ENCODE measurements at regions not wholly inside any gene's neighbourhood (a gene's known extent, or its start where the extent isn't known, plus 50 kb on each side); places are given as distances from the start of the nearest gene placed in this dataset.
"Not testable (repeated sequence)": the region's sequence is repeated elsewhere in the genome, so short reads cannot be mapped to it uniquely, and the experiment has no call there.

DNA sequence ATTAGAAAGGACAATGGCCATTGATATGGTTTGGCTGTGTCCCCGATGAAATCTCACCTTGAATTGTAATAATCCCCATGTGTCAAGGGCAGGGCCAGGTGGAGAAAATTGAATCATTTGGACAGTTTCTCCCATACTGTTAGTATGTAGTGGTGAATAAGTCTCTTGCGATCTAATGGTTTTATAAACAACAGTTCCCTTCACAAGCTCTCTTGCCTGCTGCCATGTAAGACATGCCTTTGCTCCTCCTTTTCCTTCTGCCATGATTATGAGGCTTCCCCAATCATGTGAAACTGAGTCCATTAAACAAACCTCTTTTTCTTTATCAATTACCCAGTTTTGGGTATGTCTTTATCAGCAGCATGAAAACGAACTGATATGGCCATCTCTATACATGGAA is 302.7 kb downstream of the SFMBT2 start:
- DNase-seq: no peak
- TF ChIP-seq GATA1 (IDR thresholded peaks at IDR 0.05; ENCODE audit: low read depth, low read length) (no peak), POLR2A (IDR thresholded peaks at IDR 0.05; ENCODE audit: low read length) (no peak)

DNA sequence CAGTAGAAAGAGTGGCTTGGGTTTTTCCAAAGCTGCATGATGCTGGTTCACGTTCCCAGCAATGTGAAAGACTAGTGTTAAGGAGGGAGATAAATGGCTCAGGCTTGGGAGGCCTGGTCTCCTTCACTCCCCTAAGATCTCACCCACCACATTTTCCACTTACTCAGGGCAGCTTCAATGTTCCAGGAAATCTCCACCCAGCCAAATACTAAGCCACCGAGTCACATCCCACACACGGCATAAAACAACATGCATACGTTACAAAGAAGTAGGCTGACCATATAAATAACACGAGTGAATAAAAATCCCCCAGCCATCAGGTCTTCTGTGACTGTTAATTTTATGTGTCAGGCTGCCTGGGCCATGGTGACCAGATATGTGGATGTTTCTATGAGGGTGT is 303.5 kb downstream of the SFMBT2 start:
- TF ChIP-seq GATA1 (IDR thresholded peaks at IDR 0.05; ENCODE audit: low read depth, low read length) (no peak), POLR2A (IDR thresholded peaks at IDR 0.05; ENCODE audit: low read length) (no peak)
- no peak for DNase-seq

DNA sequence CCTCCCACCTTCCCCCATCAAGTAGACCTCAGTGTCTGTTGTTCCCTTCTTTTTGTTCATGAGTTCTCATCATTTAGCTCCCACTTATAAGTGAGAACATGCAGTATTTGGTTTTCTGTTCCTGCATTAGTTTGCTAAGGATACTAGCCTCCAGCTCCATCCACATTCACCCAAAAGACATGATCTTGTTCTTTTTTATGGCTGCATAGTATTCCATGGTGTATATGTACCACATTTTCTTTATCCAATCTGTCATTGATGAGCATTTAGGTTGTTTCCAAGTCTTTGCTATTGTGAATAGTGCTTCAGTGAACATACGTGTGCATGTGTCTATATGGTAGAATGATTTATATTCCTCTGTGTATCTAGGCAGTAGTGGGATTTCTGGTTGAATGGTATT is 306.5 kb downstream of the SFMBT2 start:
- not testable (repeated sequence) for DNase-seq

DNA sequence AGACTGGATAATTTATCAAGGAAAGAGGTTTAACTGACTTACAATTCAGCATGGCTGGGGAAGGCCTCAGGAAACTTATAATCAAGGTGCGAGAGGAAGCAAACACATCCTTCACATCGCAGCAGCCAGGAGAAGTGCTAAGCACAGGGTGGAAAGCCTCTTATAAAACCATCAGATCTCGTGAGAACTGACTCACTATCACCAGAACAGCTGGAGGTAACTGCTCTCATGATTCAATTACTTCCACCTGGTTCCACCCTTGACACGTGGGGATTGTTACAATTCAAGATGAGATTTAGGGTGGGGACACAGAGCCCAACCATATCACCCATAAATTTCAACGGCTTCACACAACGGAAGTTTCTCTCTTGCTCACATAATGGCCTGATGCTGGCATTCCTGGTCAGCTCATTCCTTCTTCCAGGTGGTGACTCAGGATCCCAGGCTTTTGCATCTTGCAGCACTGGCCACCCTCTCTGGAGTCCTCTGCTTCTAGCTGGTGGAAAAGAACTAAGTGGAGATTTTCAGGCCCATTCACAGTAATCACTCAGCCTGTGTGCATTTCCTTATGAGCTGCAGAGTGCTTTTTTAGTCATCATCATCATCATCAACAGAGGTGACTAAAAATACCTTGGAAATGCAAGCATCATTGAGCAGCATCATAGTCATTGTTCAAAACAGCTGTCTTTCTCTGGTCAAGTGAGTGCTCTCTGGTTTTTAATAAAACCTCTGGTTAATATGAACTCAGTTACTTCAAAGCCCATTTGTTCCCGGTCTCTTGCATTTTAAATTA is 308.1 kb downstream of the SFMBT2 start:
- DNase-seq: no peak
- TF ChIP-seq GATA1 (IDR thresholded peaks at IDR 0.05; ENCODE audit: low read depth, low read length) (no peak), POLR2A (IDR thresholded peaks at IDR 0.05; ENCODE audit: low read length) (no peak)

DNA sequence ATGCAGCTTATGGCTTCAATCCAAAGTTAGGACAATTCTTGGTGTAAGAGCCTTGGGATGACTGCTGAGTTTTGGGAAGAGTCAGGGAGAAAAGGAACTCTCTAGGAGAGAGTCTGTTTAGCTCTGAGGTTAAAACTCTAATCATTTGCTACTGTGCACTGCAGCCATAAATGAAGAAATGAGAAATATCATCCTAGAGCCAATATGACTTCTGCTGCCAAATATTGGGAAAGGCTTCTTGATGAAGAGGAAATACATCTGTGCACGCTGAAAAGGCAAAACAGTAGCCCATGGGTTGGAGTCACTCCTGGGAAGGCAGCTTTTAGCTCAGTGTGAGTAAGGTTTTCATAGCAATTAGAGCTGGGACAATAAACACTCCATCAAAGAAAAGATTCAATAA is 308.8 kb downstream of the SFMBT2 start:
- no peak for DNase-seq
- TF ChIP-seq GATA1 (IDR thresholded peaks at IDR 0.05; ENCODE audit: low read depth, low read length) (no peak), POLR2A (IDR thresholded peaks at IDR 0.05; ENCODE audit: low read length) (no peak)

DNA sequence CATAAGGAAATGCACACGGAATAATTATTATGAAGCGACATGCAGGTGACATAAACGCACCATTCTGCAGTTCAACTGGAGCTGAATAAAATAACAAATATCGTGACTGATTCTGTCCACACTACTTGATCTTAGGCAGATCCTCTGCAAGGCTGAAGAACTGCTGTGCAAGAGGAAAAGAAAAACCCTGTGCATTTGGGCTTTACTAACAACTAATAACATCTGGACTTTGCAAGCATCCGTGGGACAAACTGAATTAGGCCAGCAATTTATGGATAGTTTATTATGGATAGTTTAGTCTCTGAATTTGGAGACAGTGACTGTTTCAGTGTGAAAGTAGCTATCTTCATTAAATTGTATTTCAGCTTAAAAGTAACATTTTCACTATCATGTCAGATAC is 309.4 kb downstream of the SFMBT2 start:
- no peak for DNase-seq
- TF ChIP-seq POLR2A (IDR thresholded peaks at IDR 0.05; ENCODE audit: low read length): no peak
- no peak for TF ChIP-seq GATA1 (IDR thresholded peaks at IDR 0.05; ENCODE audit: low read depth, low read length)

DNA sequence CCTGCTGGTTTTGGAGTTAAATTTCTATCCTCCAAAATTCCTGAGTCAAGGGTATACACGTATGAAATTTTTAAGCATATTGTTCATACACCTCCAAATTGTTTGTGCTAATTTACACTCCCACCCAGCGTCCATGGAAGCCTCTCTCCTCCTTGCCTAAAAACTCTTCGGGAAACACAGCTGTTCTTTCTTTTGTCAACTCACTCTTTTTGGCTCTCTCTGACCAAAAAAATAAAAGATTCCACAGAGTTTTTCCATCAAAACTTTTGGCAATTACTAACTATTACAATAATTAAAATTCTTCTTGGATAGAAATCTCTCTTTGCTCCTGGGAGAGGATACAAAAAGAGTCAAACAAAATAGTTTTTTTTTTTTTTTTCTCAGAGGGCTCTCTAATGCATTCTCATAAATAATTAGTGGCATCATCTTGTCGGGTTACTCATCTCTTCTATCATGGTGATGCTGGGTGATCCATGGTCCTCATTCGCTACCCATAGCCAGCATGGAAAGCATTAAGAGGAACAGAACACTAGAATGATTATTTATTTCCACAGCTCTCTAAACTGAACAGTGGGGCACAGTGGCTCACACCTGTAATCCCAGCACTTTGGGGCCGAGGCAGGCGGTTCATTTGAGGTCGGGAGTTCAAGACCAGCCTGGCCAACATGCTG is 310.7 kb downstream of the SFMBT2 start:
- TF ChIP-seq GATA1 (IDR thresholded peaks at IDR 0.05; ENCODE audit: low read depth, low read length) (no peak), POLR2A (IDR thresholded peaks at IDR 0.05; ENCODE audit: low read length) (no peak)
- DNase-seq: no peak

DNA sequence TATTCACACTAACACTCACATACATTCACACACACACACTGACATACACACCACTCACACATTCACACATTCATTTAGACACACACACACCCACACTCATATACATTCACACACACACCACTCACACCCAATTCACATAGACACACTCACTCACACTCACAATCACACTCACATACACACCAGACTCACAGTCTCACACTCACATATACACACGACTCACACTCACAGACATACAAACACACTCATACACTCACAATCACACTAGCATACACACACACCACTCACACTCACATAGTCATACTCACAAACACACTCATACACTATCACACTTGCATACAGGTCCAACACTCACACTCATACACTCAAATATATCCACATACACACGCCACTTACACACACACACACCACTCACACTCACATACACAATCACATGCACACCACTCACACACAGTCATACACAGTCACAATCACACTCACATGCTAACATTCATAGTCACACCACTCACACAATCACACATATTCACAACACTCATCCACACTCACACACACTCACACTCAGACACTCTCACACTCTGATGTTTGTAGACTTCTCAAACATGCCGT is 312.6 kb downstream of the SFMBT2 start:
- TF ChIP-seq GATA1 (IDR thresholded peaks at IDR 0.05; ENCODE audit: low read depth, low read length) (no peak), POLR2A (IDR thresholded peaks at IDR 0.05; ENCODE audit: low read length) (no peak)
- no peak for DNase-seq

DNA sequence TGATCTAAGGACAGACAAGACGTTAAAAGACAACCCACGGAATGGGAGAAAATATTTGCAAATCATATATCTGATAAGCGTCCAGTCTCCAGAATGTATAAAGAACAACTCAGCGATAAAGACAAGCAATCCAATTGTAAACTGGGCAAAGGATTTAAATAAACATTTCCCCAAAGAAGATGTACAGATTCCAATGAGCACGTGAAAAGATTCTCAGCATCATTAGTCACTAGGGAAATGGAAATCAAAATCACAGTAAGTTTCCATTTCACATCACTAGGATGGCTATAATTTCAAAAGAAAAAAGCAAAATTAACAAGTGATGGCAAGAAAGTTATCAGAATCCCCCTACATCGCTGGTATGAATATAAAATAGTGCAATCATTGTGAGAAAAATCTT is 316.1 kb downstream of the SFMBT2 start:
- TF ChIP-seq GATA1 (IDR thresholded peaks at IDR 0.05; ENCODE audit: low read depth, low read length) (no peak), POLR2A (IDR thresholded peaks at IDR 0.05; ENCODE audit: low read length) (no peak)
- no peak for DNase-seq

DNA sequence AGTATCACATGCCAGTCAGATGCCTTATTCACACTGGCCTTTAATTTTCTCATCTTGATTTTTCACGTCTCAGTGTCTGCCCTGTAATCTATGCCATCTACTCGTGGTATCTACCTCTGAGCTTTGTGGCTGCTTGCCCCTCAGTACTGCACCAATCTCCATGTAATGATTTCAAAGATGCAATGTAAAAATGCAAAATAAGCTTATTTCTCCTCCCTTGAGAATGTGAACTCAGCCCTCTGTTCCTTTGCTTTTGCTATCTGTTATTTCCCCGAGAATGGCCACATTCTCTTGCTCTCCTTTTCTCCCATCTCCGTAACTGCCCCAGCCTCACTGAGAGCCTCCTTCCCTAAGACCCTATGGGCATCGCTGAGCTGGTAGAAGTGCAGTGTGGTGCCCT is 317.5 kb downstream of the SFMBT2 start:
- TF ChIP-seq POLR2A (IDR thresholded peaks at IDR 0.05; ENCODE audit: low read length) (no peak), GATA1 (IDR thresholded peaks at IDR 0.05; ENCODE audit: low read depth, low read length) (no peak)
- no peak for DNase-seq

DNA sequence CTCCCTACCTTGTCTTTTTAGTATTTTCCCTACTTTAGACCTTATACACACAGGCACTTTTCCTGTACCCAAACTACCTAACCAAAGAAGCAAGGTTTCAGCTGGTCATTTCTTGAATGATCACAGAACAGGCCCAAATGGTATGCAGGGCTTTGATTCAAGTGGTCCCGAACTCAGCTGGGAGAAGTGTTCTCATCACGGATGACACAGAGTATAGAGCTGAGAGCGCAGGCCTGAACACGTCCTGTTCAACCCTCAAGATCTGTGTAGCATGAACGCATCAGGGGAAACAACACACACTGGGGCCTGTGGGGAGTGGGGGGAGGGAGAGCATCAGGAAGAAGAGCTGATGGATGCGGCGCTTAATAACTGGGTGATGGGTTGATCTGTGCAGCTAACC is 318.2 kb downstream of the SFMBT2 start:
- no peak for TF ChIP-seq POLR2A (IDR thresholded peaks at IDR 0.05; ENCODE audit: low read length)
- DNase-seq: no peak

DNA sequence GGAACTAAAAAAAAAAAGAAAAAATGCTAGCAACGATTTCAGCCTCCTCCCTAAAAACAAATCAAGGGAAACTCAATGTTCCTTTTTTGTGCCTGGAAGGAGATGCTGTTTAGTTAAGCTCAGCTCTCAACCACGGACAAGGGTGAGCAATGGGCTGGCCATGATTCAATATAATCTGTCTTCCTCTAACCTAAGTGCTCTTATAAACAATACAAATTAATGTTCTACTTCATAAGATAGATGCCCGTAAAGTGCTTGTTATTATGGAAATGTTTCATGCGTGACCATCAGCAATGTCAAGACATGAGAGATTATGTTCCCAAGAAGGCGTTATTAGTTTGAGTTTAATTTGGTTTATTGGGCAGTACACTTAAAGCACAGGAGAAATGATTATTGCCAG is 320.3 kb downstream of the SFMBT2 start:
- TF ChIP-seq POLR2A (IDR thresholded peaks at IDR 0.05; ENCODE audit: low read length): no peak
- TF ChIP-seq GATA1 (IDR thresholded peaks at IDR 0.05; ENCODE audit: low read depth, low read length): no peak
- DNase-seq: no peak

DNA sequence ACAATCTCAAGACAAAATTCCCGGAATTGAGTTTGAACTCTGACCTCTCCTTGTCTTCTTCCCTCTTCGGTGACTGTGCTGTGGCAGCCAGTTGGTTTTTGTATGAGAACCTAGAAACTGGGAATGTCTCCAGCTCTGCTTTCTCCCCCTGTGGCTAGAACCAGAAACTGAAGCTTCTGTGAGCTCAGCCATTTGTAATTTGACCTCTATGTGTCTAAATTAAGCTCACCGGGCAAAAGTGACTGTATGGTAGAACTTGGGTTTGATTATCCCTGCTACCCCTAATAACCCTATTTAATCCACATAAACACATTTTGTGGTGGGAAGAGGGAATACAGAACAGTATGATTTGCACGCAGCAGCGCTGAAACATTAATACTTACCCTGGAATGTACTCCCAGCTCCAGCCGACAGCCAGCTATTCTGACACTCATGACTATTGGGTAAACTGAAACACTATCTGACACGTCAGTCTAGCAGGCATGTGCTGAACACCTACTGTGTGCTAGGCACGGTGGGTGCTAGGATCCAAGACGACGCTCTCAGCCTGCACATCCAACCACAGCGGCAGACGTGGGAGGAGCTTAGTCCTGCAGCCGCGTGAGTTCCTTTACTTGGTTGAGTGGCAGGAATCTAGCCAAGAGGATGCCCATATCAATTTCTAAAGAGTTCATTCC is 324.8 kb downstream of the SFMBT2 start:
- DNase-seq: no peak
- TF ChIP-seq GATA1 (IDR thresholded peaks at IDR 0.05; ENCODE audit: low read depth, low read length): no peak
- no peak for TF ChIP-seq POLR2A (IDR thresholded peaks at IDR 0.05; ENCODE audit: low read length)

DNA sequence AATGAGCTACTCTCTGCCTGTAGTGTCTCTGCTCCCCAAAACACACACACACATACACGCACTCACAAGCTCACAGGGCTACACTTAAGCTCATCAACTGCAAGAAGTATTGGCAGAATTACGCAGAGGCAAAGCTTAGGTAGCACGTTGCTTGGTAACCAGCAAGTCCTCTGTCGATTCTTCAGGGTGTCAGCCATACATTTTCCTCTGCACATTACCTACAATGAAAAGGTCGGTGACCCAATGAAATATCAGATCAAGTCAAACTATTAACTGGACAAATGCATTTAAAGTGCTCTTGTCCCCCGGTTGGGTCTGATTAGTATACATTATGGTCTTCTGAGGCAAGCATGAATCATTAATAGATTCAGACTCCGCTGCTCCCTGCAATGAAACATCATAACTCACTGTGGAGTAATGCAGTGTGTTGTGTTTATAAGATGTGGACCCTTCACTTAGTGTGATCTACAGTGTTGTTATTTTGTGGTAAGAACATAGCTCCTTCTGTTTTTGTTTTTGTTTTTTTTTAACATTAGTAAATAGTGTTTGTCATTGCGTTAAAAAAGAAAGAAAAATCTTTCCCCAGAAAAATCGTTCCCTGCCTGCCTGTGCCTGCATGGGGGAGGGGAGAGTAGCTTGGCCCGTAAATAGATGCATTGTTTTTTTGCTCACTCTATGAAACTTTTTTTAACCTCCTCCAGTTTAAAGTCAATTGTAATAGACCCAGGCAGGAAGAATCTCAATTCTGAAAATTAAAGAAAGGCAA is 325.5 kb downstream of the SFMBT2 start:
- no peak for DNase-seq
- TF ChIP-seq GATA1 (IDR thresholded peaks at IDR 0.05; ENCODE audit: low read depth, low read length): no peak
- TF ChIP-seq POLR2A (IDR thresholded peaks at IDR 0.05; ENCODE audit: low read length): no peak

Data from erythroblast (primary cell).